Suprapubic skin (tissue), 4 donors: ENCODE measurements at regions not wholly inside any gene's neighbourhood (a gene's known extent, or its start where the extent isn't known, plus 50 kb on each side); places are given as distances from the start of the nearest gene placed in this dataset.

Experiments used
- DNase-seq, 2 donors: peaks; one replicate each; pipeline ENCODE4 v3.0.0-alpha.2; 2019; ENCODE audit warnings: low spot score in 2 of 2
- H3K27ac ChIP-seq: fragments of 200-600 bp; sonication (generic); one replicate; pipeline ENCODE4 v1.5.1; 2019
- H3K27me3 ChIP-seq: fragments of 200-600 bp; sonication (generic); one replicate; pipeline ENCODE4 v1.5.1; 2019
- H3K36me3 ChIP-seq: fragments of 200-600 bp; sonication (generic); one replicate; pipeline ENCODE4 v1.5.1; 2019
- H3K4me1 ChIP-seq: fragments of 200-600 bp; sonication (generic); one replicate; pipeline ENCODE4 v1.5.1; 2019
- H3K4me3 ChIP-seq: fragments of 200-600 bp; sonication (generic); one replicate; pipeline ENCODE4 v1.5.1; 2019; ENCODE audit warnings: mild to moderate bottlenecking
- H3K9me3 ChIP-seq: fragments of 200-600 bp; sonication (generic); one replicate; pipeline ENCODE4 v1.5.1; 2019
- EP300 ChIP-seq: sonication (generic); formaldehyde crosslinking; IDR thresholded peaks from one replicate; pipeline ENCODE4 v1.6.1; 2017; ENCODE audit warnings: antibody characterized with exemption
- POLR2A ChIP-seq, 2 donors: fragments of 450-650 bp; IDR thresholded peaks; one replicate each; pipeline ENCODE4 v1.6.1; 2017; ENCODE audit warnings: antibody characterized with exemption in 2 of 2, mild to moderate bottlenecking in 2 of 2, moderate library complexity in 2 of 2
- POLR2AphosphoS5 ChIP-seq, 3 donors: sonication (generic); formaldehyde crosslinking; IDR thresholded peaks; one replicate each; pipeline ENCODE4 v1.6.1; 2017; ENCODE audit warnings: antibody characterized with exemption in 3 of 3
- WGBS: methylation state at CpG from one replicate; pipeline ENCODE4 v1.1.5; 2018; 5-methylcytosine and 5-hydroxymethylcytosine counted together
- TF ChIP-seq, protein P1 (sequence below), 2 donors: fragments of 200-600 bp in 1 of 2; fragments of 450-650 bp in 1 of 2; sonication (generic) in 1 of 2; IDR thresholded peaks; one replicate each; pipeline ENCODE4 v1.5.1; 2016 to 2019; ENCODE audit warnings: antibody characterized with exemption in 2 of 2, mild to moderate bottlenecking in 1 of 2, moderate library complexity in 1 of 2

DNA sequence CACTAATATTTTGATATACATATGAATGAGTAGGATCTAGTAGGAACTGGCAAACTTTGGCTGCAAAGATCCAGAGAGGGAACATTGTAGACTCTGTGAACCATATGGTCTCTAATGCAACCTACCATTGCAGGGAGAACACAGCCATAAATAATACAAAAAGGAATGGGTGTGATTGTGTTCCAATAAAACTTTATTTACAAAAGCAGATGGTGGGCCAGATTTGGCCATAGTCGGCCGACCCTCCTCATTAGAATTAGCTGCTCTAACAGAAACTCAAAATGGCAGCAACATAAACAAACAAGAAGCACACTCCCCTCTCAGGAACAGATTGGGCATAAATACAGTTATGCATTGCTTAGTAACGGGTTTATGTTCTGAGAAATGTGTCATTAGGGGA is 198.1 kb upstream of the RBPJ start:
- TF ChIP-seq POLR2A (IDR thresholded peaks at IDR 0.05) (no peak), POLR2AphosphoS5 (IDR thresholded peaks at IDR 0.05) (no peak), EP300 (no peak)
- TF ChIP-seq, protein P1, sequence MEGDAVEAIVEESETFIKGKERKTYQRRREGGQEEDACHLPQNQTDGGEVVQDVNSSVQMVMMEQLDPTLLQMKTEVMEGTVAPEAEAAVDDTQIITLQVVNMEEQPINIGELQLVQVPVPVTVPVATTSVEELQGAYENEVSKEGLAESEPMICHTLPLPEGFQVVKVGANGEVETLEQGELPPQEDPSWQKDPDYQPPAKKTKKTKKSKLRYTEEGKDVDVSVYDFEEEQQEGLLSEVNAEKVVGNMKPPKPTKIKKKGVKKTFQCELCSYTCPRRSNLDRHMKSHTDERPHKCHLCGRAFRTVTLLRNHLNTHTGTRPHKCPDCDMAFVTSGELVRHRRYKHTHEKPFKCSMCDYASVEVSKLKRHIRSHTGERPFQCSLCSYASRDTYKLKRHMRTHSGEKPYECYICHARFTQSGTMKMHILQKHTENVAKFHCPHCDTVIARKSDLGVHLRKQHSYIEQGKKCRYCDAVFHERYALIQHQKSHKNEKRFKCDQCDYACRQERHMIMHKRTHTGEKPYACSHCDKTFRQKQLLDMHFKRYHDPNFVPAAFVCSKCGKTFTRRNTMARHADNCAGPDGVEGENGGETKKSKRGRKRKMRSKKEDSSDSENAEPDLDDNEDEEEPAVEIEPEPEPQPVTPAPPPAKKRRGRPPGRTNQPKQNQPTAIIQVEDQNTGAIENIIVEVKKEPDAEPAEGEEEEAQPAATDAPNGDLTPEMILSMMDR (IDR thresholded peaks at IDR 0.05): no peak
- WGBS: 90% methylated on average over 3 of the region's 3 CpGs
- peaks cover 11% of the 10 kb centered on the region for H3K4me1 ChIP-seq

DNA sequence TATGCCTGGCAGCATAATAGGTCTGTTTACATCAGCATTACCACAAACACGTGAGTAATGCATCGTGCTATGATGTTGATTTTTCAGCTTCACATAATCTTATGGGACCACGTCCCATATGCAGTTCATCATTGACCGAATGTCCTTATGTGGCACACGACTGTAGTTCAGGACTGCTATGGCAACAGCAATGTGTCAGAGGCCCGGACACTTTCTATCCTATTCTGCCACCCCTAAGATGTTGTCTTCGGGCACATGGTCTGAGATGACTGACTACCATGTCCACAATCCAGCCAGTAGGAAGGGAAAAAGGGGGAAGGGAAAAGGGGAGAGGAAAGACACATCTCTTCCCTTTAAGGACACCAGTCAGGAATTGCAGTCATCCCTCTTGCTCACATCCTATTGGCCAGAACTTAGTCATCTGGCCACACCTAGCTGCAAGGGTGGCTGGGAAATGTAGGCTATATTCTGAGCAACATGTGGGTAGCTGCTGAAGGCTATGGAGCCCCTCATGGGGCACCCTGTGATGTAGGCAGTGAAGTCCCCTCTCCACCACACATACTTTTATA is 196.0 kb upstream of the RBPJ start:
- H3K4me1 ChIP-seq: peaks cover 19% of the 10 kb centered on the region
- no peaks in the 10 kb centered on the region for H3K9me3 ChIP-seq
- no peak overlapping the region for H3K27ac ChIP-seq
- H3K36me3 ChIP-seq: no peaks in the 10 kb centered on the region
- no peak for DNase-seq
- H3K4me3 ChIP-seq: no peak overlapping the region
- 90% methylated on average over 7 of the region's 7 CpGs for WGBS
- H3K27me3 ChIP-seq: no peaks in the 10 kb centered on the region
- no peak for TF ChIP-seq EP300
- TF ChIP-seq POLR2A (IDR thresholded peaks at IDR 0.05): no peak
- TF ChIP-seq POLR2AphosphoS5 (IDR thresholded peaks at IDR 0.05): no peak
- TF ChIP-seq, protein P1 (IDR thresholded peaks at IDR 0.05): no peak

More for the DNA sequence above, 198.1 kb upstream of the RBPJ start:
- Histone ChIP-seq H3K27ac (no peak overlapping the region), H3K9me3 (no peaks in the 10 kb centered on the region), H3K27me3 (no peaks in the 10 kb centered on the region), H3K4me3 (no peak overlapping the region), H3K36me3 (no peaks in the 10 kb centered on the region)
- DNase-seq: no peak

DNA sequence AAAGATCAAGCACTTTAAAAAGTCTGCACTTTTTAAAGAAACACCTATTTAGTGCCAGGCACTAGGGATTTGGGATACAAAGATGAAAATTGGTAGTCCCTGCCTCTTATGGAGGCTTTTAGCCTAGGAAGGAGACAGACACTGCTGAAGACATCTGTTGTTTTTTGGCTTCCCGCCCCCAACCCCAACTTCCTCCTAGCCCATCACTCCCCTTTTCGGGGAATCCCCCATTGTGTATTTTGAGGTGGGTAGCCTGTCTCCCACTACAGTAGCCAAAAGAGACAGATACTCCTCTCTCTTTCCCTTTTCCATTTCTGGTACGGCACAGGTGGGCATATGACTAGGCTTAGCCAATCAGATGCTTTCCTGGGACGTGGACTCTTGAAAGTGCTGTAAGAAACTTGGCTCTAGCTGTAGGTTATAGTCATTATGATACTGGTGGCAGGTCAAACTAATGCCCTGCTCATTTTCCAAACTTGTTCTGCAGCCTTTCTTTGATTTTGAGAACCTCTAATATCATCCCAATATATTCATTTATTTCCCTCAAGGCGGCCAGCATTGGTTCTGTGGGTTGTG is 194.6 kb upstream of the RBPJ start:
- Histone ChIP-seq H3K27ac (no peak overlapping the region), H3K4me3 (no peak overlapping the region), H3K36me3 (no peaks in the 10 kb centered on the region), H3K4me1 (peaks cover 19% of the 10 kb centered on the region), H3K27me3 (peaks cover 4% of the 10 kb centered on the region), H3K9me3 (no peaks in the 10 kb centered on the region)
- DNase-seq: no peak
- 75% methylated on average over 5 of the region's 5 CpGs for WGBS
- TF ChIP-seq POLR2A (IDR thresholded peaks at IDR 0.05): no peak
- no peak for TF ChIP-seq POLR2AphosphoS5 (IDR thresholded peaks at IDR 0.05)
- TF ChIP-seq EP300: no peak
- TF ChIP-seq, protein P1 (IDR thresholded peaks at IDR 0.05): no peak

DNA sequence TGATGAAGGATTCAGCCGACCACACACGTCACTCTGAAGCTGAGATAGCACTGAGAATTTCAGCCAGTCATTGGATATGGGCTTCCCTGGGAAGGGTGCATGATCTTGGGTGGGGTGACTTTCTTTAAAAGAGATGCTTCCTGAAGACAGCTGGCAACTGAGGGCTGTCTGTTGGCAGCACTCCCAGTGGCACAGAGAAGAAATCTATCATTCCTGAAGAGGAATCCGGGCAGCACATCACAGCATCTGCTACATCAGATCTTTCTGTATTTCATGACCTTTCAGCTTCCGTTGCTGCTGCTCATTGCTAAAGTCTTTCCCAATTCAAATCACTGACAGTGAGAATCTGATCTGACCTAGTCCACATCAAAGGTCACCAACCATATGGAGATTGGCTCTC is 193.8 kb upstream of the RBPJ start:
- Histone ChIP-seq H3K27ac (no peak overlapping the region), H3K27me3 (peaks cover 4% of the 10 kb centered on the region), H3K36me3 (no peaks in the 10 kb centered on the region), H3K4me1 (peaks cover 19% of the 10 kb centered on the region), H3K9me3 (no peaks in the 10 kb centered on the region), H3K4me3 (no peak overlapping the region)
- 76% methylated on average over 4 of the region's 4 CpGs for WGBS
- DNase-seq: no peak
- TF ChIP-seq EP300 (no peak), POLR2A (IDR thresholded peaks at IDR 0.05) (no peak)

DNA sequence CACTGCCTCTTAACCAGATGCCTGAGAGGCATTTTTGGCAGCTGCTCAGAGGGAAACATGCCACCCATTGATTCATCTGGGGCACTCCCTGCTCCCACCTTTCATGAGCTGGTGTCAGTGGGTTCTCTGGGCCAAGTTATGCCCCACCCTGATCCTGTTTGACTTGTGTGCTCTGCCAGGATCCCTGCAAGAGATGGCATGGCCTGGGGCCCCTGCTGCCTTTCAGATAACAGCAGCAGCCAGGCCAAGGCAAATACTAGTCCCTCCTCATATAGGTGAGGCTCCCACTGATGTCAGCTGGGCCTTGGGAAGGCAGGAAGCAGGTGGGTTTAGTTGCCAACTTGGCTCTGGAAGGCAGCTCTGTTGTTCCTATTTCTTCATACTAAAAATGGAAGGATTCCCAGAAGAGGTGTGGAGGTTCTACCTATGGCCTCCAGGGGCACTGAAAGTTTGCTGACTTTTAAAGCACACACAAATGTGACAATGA is 192.9 kb upstream of the RBPJ start:
- DNase-seq: peak in 1 of 2 donors; percentile 85
- no peak overlapping the region for H3K27ac ChIP-seq

More for the DNA sequence above, 192.9 kb upstream of the RBPJ start:
- Histone ChIP-seq H3K27me3 (peaks cover 4% of the 10 kb centered on the region), H3K4me1 (peaks cover 19% of the 10 kb centered on the region), H3K4me3 (no peak overlapping the region), H3K36me3 (no peaks in the 10 kb centered on the region), H3K9me3 (no peaks in the 10 kb centered on the region)
- TF ChIP-seq POLR2AphosphoS5 (IDR thresholded peaks at IDR 0.05) (no peak), POLR2A (IDR thresholded peaks at IDR 0.05) (no peak), EP300 (no peak)
- TF ChIP-seq, protein P1 (IDR thresholded peaks at IDR 0.05): peak in 1 of 2 donors; percentile 23
